GM12878 (cell line): ENCODE measurements at regions not wholly inside any gene's neighbourhood (a gene's known extent, or its start where the extent isn't known, plus 50 kb on each side); places are given as distances from the start of the nearest gene placed in this dataset.

Experiments
- ATAC-seq: fragments of 200-7000 bp; cut with Tn5 transposase; 3 replicates; pipeline ENCODE4 v1.9.1; 2020; ENCODE audit warnings: mild to moderate bottlenecking, moderate library complexity
- BruUV-seq: library from RNA; stranded (reverse); fragments of 400-500 nt; replicated peaks from 2 replicates; lab custom pipeline; 2021; lab: Mats Ljungman, UMichigan
- CTCF ChIA-PET: fragments of 300-600 bp; sonication (Branson Sonifier 250); formaldehyde crosslinking; extraction: SDS; loops from one replicate; lab custom pipeline; 2021; ENCODE audit warnings: inconsistent platforms; lab: Yijun Ruan, JAX
- POLR2A ChIA-PET: fragments of 350-600 bp; formaldehyde crosslinking; extraction: SDS; loops from one replicate; lab custom pipeline; 2021; ENCODE audit warnings: inconsistent platforms; lab: Charles Lee
- RAD21 ChIA-PET: fragments of 300-600 bp; sonication (Branson Sonifier 250); formaldehyde crosslinking; loops from one replicate; lab custom pipeline; 2023; ENCODE audit warnings: antibody characterized with exemption; ENCODE audit not compliant: unreplicated experiment; lab: Charles Lee
- SMC1A ChIA-PET: fragments of 300-600 bp; sonication (Branson Sonifier 250); formaldehyde crosslinking; loops from one replicate; lab custom pipeline; 2023; ENCODE audit not compliant: unreplicated experiment, uncharacterized antibody; lab: Charles Lee
- DNase-seq: peaks from one replicate; pipeline ENCODE4 v3.0.0-alpha.2; 2011; ENCODE audit warnings: low read depth, low spot score
- FAIRE-seq: peaks from 3 replicates; lab custom pipeline; 2011; peaks lifted over from hg19 to GRCh38; lab: Jason Lieb, UNC
- H2AFZ ChIP-seq: 2 replicates; pipeline ENCODE4 v1.6.0; 2011; ENCODE audit warnings: low read depth, low read length, control low read depth; ENCODE audit not compliant: control insufficient read depth
- H3K27ac ChIP-seq: 2 replicates; pipeline ENCODE4 v1.5.1; 2011; ENCODE audit warnings: control low read depth; ENCODE audit not compliant: control insufficient read depth, insufficient read depth
- H3K27me3 ChIP-seq, 2 experiments: replicated peaks in 1 of 2; 2 replicates each; pipeline versions ENCODE4 v1.6.0 to v1.6.1; 2011; ENCODE audit warnings: low read length in 1 of 2; ENCODE audit not compliant: control insufficient read depth in 2 of 2, insufficient read depth in 2 of 2
- H3K36me3 ChIP-seq, 2 experiments: 2 replicates each; pipeline ENCODE4 v1.5.1; 2011; ENCODE audit warnings: low read length in 1 of 2; ENCODE audit not compliant: control insufficient read depth in 2 of 2, insufficient read depth in 2 of 2
- H3K4me1 ChIP-seq: 2 replicates; pipeline ENCODE4 v1.6.1; 2011; ENCODE audit warnings: mild to moderate bottlenecking, low read length, moderate library complexity, mixed read lengths; ENCODE audit not compliant: control insufficient read depth, insufficient read depth
- H3K4me2 ChIP-seq: 2 replicates; pipeline ENCODE4 v1.6.0; 2011; ENCODE audit warnings: control low read depth; ENCODE audit not compliant: control insufficient read depth, insufficient read depth
- H3K4me3 ChIP-seq: fragments of 200-600 bp; sonication (generic); 2 replicates; pipeline ENCODE4 v1.5.1; 2016
- H3K79me2 ChIP-seq: 2 replicates; pipeline ENCODE4 v1.6.0; 2011; ENCODE audit warnings: low read length; ENCODE audit not compliant: control insufficient read depth, insufficient read depth
- H3K9ac ChIP-seq: 2 replicates; pipeline ENCODE4 v1.8.0; 2011; ENCODE audit warnings: low read length, control low read depth, mixed read lengths; ENCODE audit not compliant: control insufficient read depth, insufficient read depth
- H3K9me3 ChIP-seq: replicated peaks from 3 replicates; pipeline ENCODE4 v1.5.1; 2011; ENCODE audit warnings: mild to moderate bottlenecking, low read length; ENCODE audit not compliant: control insufficient read depth, insufficient read depth
- H4K20me1 ChIP-seq: 2 replicates; pipeline ENCODE4 v1.6.0; 2011; ENCODE audit not compliant: control insufficient read depth, insufficient read depth
- ASH2L ChIP-seq: fragments of 300-600, 200-600 bp; sonication (generic); IDR thresholded peaks from 2 replicates; pipeline ENCODE4 v1.6.1; 2017; ENCODE audit warnings: low read depth, mild to moderate bottlenecking, borderline replicate concordance
- ATF3 ChIP-seq: IDR thresholded peaks from 2 replicates; pipeline ENCODE4 v1.6.1; 2011; ENCODE audit warnings: low read depth, mild to moderate bottlenecking, low read length, moderate library complexity, borderline replicate concordance; ENCODE audit errors: extremely low read depth
- BHLHE40 ChIP-seq, 2 experiments: fragments of 450-650 bp in 1 of 2; IDR thresholded peaks; 2 replicates each; pipeline ENCODE4 v1.6.1; 2011 to 2017; ENCODE audit warnings: low read depth in 2 of 2, borderline replicate concordance in 1 of 2, improper control_type of control experiment in 1 of 2, low read length in 1 of 2, mild to moderate bottlenecking in 1 of 2
- EED ChIP-seq: sonication (generic); IDR thresholded peaks from 2 replicates; pipeline ENCODE4 v1.6.1; 2016; ENCODE audit warnings: antibody characterized with exemption, low read depth
- ELK1 ChIP-seq: IDR thresholded peaks from 2 replicates; pipeline ENCODE4 v1.6.1; 2012; ENCODE audit warnings: low read depth, low read length, improper control_type of control experiment
- FOXK2 ChIP-seq: fragments of 450-650 bp; IDR thresholded peaks from 2 replicates; pipeline ENCODE4 v1.6.1; 2017; ENCODE audit warnings: mild to moderate bottlenecking, moderate library complexity
- JUND ChIP-seq: IDR thresholded peaks from 2 replicates; pipeline ENCODE4 v1.6.1; 2012; ENCODE audit warnings: low read depth, mild to moderate bottlenecking, low read length, improper control_type of control experiment, moderate library complexity
- MAX ChIP-seq: IDR thresholded peaks from 2 replicates; pipeline ENCODE4 v1.6.1; 2012; ENCODE audit warnings: low read depth, low read length, improper control_type of control experiment
- NFIC ChIP-seq: IDR thresholded peaks from 2 replicates; pipeline ENCODE4 v1.6.1; 2012; ENCODE audit warnings: low read depth, mild to moderate bottlenecking, inconsistent platforms, low read length, moderate library complexity
- PBX3 ChIP-seq: IDR thresholded peaks from 2 replicates; pipeline ENCODE4 v1.6.1; 2011; ENCODE audit warnings: mild to moderate bottlenecking, low read depth, low read length, moderate library complexity; ENCODE audit not compliant: insufficient replicate concordance
- RCOR1 ChIP-seq: conservative IDR thresholded peaks from 2 replicates; pipeline ENCODE4 v1.6.1; 2012; ENCODE audit warnings: low read depth, low read length, improper control_type of control experiment
- SREBF2 ChIP-seq: IDR thresholded peaks from 2 replicates; pipeline ENCODE4 v1.6.1; 2012; ENCODE audit warnings: mild to moderate bottlenecking, low read length
- SRF ChIP-seq, 2 experiments: IDR thresholded peaks; 2 replicates each; pipeline ENCODE4 v1.6.1; 2011; ENCODE audit warnings: low read depth in 2 of 2, low read length in 2 of 2, mild to moderate bottlenecking in 1 of 2, moderate library complexity in 1 of 2
- STAT3 ChIP-seq: IDR thresholded peaks from 2 replicates; pipeline ENCODE4 v1.6.1; 2011; ENCODE audit warnings: low read depth, low read length, improper control_type of control experiment
- TCF7 ChIP-seq: IDR thresholded peaks from 2 replicates; pipeline ENCODE4 v1.6.1; 2014; ENCODE audit warnings: antibody characterized with exemption, borderline replicate concordance
- ZNF622 ChIP-seq: fragments of 450-650 bp; IDR thresholded peaks from 2 replicates; pipeline ENCODE4 v1.6.1; 2017; ENCODE audit warnings: mild to moderate bottlenecking, inconsistent platforms
- WGBS: methylation state at CpG from one replicate; pipeline ENCODE4 v1.1.6; 2016; ENCODE audit warnings: low lambda C conversion rate; ENCODE audit not compliant: insufficient replicate concordance, insufficient coverage; ENCODE audit errors: missing lambda C conversion rate; 5-methylcytosine and 5-hydroxymethylcytosine counted together
- in situ Hi-C: fragments of 300-500 bp; cut with MboI; formaldehyde crosslinking; loops from 9 replicates; pipeline ENCODE4 v1.14.3; 2018; ENCODE audit warnings: mixed read lengths
- intact Hi-C: fragments of 100-400 bp; cut with micrococcal nuclease; formaldehyde crosslinking; loops from one replicate; pipeline ENCODE4 v1.14.2; 2022; ENCODE audit not compliant: unreplicated experiment

GRCh38 chr2:37848451-37848850, 76.6 kb upstream of the RMDN2 start:
- no peak overlapping the region for H3K27ac ChIP-seq
- no peak overlapping the region for H2AFZ ChIP-seq
- POLR2A ChIA-PET, result interaction anchor here (1.2 kb wide), 1 partner anchor 24 kb away, joined by 3 read pairs; no protein-coding TSS in a partner anchor
- 38% methylated on average over 2 of the region's 2 CpGs for whole genome bisulfite sequencing
- no peaks in the 10 kb centered on the region for H3K36me3 ChIP-seq
- no TSS peak for BruUV-seq
- in situ Hi-C loops, result no loop called here
- H3K27me3 ChIP-seq, result no peaks in the 10 kb centered on the region
- DNase-seq (no peak), FAIRE-seq (no peak), ATAC-seq (no peak)
- intact Hi-C loops, result no loop called here
- H3K4me1 ChIP-seq, result peaks cover 25% of the 10 kb centered on the region
- CTCF ChIA-PET, result interaction anchor here (1.7 to 2.2 kb wide), 2 partner anchors 16 to 29 kb away, joined by 4 to 17 read pairs; no protein-coding TSS in a partner anchor
- no peak overlapping the region for H3K4me2 ChIP-seq
- RAD21 ChIA-PET, result no interaction called here
- SMC1A ChIA-PET, result interaction anchor here (8.5 to 10.3 kb wide), 2 partner anchors 19 to 27 kb away, joined by 64 to 244 read pairs; no protein-coding TSS in a partner anchor
- no peak overlapping the region for H3K9ac ChIP-seq
- no peaks in the 10 kb centered on the region for H3K79me2 ChIP-seq
- TF ChIP-seq ATF3 (no peak), EED (no peak), ZNF622 (no peak), ASH2L (no peak), MAX (no peak), FOXK2 (no peak), SRF (IDR thresholded peaks at IDR 0.05; ENCODE audit: low read depth in 2 of 2, low read length in 2 of 2) (no peak), PBX3 (no peak), TCF7 (no peak), SREBF2 (no peak), STAT3 (no peak), NFIC (no peak), BHLHE40 (IDR thresholded peaks at IDR 0.05; ENCODE audit: borderline replicate concordance in 1 of 2, low read depth in 2 of 2, low read length in 1 of 2) (no peak), RCOR1 (no peak), JUND (no peak), ELK1 (no peak)
- no peaks in the 10 kb centered on the region for H3K9me3 ChIP-seq
- H4K20me1 ChIP-seq, result no peaks in the 10 kb centered on the region
- H3K4me3 ChIP-seq, result no peak overlapping the region
